ENCODE measurements at regions not wholly inside any gene's neighbourhood (a gene's known extent, or its start where the extent isn't known, plus 50 kb on each side); places are given as distances from the start of the nearest gene placed in this dataset.

GRCh38 chr2:76558157-76558556 is 847.4 kb upstream of the GCFC2 start:
- TF ChIP-seq CREM (CRISPR knock-in tag; IDR thresholded peaks at IDR 0.05) (no peak), SP1 (CRISPR knock-in tag; conservative IDR thresholded peaks at IDR 0.05) (no peak), E2F4 (CRISPR knock-in tag; IDR thresholded peaks at IDR 0.05; ENCODE audit: borderline replicate concordance, low read depth) (no peak)
